Mesenchymal stem cell (in vitro differentiated cells and primary cell): ENCODE measurements at regions not wholly inside any gene's neighbourhood (a gene's known extent, or its start where the extent isn't known, plus 50 kb on each side); places are given as distances from the start of the nearest gene placed in this dataset.
"Not testable (repeated sequence)": the region's sequence is repeated elsewhere in the genome, so short reads cannot be mapped to it uniquely, and the experiment has no call there.

ENCODE experiments used
- DNase-seq: peaks from one replicate; pipeline ENCODE4 v3.0.0-alpha.2; 2013
- H2AFZ ChIP-seq: one replicate; pipeline ENCODE4 v1.6.1; 2013; ENCODE audit warnings: low read depth, mild to moderate bottlenecking, control low read depth, inconsistent platforms, low read length, moderate library complexity
- H2AK5ac ChIP-seq: 2 replicates; pipeline ENCODE4 v1.6.1; 2013; ENCODE audit warnings: low read length, moderate library complexity, mild to moderate bottlenecking, inconsistent platforms; ENCODE audit not compliant: severe bottlenecking
- H2BK120ac ChIP-seq: one replicate; pipeline ENCODE4 v1.6.1; 2013; ENCODE audit warnings: low read depth, mild to moderate bottlenecking, inconsistent platforms, low read length, moderate library complexity
- H2BK12ac ChIP-seq, 2 experiments: one replicate each; pipeline ENCODE4 v1.6.1; 2013; ENCODE audit warnings: inconsistent platforms in 2 of 2, low read length in 2 of 2, mild to moderate bottlenecking in 2 of 2, moderate library complexity in 2 of 2, control low read depth in 1 of 2
- H2BK15ac ChIP-seq: one replicate; pipeline ENCODE4 v1.6.1; 2013; ENCODE audit warnings: mild to moderate bottlenecking, low read depth, inconsistent platforms; ENCODE audit not compliant: poor library complexity, severe bottlenecking
- H2BK5ac ChIP-seq: 2 replicates; pipeline ENCODE4 v1.6.1; 2013; ENCODE audit warnings: low read depth, mild to moderate bottlenecking, low read length, control low read depth, inconsistent platforms; ENCODE audit not compliant: poor library complexity, severe bottlenecking
- H3K14ac ChIP-seq, 2 experiments: one replicate each; pipeline ENCODE4 v1.6.1; 2013; ENCODE audit warnings: inconsistent platforms in 2 of 2, low read length in 2 of 2, control low read depth in 1 of 2, mild to moderate bottlenecking in 1 of 2, moderate library complexity in 1 of 2
- H3K18ac ChIP-seq, 2 experiments: one replicate each; pipeline ENCODE4 v1.6.1; 2013; ENCODE audit warnings: inconsistent platforms in 2 of 2, low read length in 2 of 2, control low read depth in 1 of 2, low read depth in 1 of 2, mild to moderate bottlenecking in 1 of 2
- H3K23ac ChIP-seq, 2 experiments: one replicate each; pipeline ENCODE4 v1.6.1; 2013; ENCODE audit warnings: inconsistent platforms in 2 of 2, low read length in 2 of 2, mild to moderate bottlenecking in 2 of 2, moderate library complexity in 2 of 2, control low read depth in 1 of 2
- H3K27ac ChIP-seq: 2 replicates; pipeline ENCODE4 v1.5.1; 2013; ENCODE audit warnings: mild to moderate bottlenecking, moderate library complexity, low read length, control low read depth, inconsistent platforms; ENCODE audit not compliant: poor library complexity, severe bottlenecking
- H3K27me3 ChIP-seq, 2 experiments: 2 replicates each; pipeline versions ENCODE4 v1.6.1 to v1.7.0; 2013; ENCODE audit warnings: low read length in 2 of 2, mild to moderate bottlenecking in 2 of 2, moderate library complexity in 2 of 2, control low read depth in 1 of 2, inconsistent platforms in 1 of 2; ENCODE audit not compliant: control insufficient read depth in 1 of 2, insufficient read depth in 1 of 2
- H3K36me3 ChIP-seq, 2 experiments: 2 replicates each; pipeline versions ENCODE4 v1.6.1 to v1.7.0; 2013; ENCODE audit warnings: low read length in 2 of 2, control low read depth in 1 of 2, inconsistent platforms in 1 of 2, low read depth in 1 of 2, mild to moderate bottlenecking in 1 of 2; ENCODE audit not compliant: insufficient read depth in 2 of 2, control insufficient read depth in 1 of 2
- H3K4ac ChIP-seq, 2 experiments: one replicate each; pipeline ENCODE4 v1.6.1; 2013; ENCODE audit warnings: inconsistent platforms in 2 of 2, low read length in 2 of 2, mild to moderate bottlenecking in 2 of 2, moderate library complexity in 2 of 2, control low read depth in 1 of 2, low read depth in 1 of 2
- H3K4me1 ChIP-seq: 2 replicates; pipeline ENCODE4 v1.6.1; 2013; ENCODE audit warnings: low read depth, low read length, control low read depth; ENCODE audit not compliant: control insufficient read depth, insufficient read depth
- H3K4me2 ChIP-seq: 2 replicates; pipeline ENCODE4 v1.6.1; 2013; ENCODE audit warnings: low read length, mild to moderate bottlenecking, inconsistent platforms; ENCODE audit not compliant: poor library complexity, severe bottlenecking
- H3K4me3 ChIP-seq, 2 experiments: 2 replicates each; pipeline versions ENCODE4 v1.5.1 to v1.7.0; 2013; ENCODE audit warnings: low read length in 2 of 2, mild to moderate bottlenecking in 2 of 2, control low read depth in 1 of 2, low read depth in 1 of 2; ENCODE audit not compliant: insufficient read depth in 1 of 2
- H3K79me1 ChIP-seq: replicated peaks from 2 replicates; pipeline ENCODE4 v1.6.1; 2013; ENCODE audit warnings: mild to moderate bottlenecking, control low read depth, low read length, inconsistent platforms; ENCODE audit not compliant: poor library complexity, severe bottlenecking
- H3K9ac ChIP-seq: 2 replicates; pipeline ENCODE4 v1.7.0; 2013; ENCODE audit warnings: mild to moderate bottlenecking, low read length, moderate library complexity
- H3K9me3 ChIP-seq: 2 replicates; pipeline ENCODE4 v1.7.0; 2013; ENCODE audit warnings: mild to moderate bottlenecking, low read length; ENCODE audit not compliant: control insufficient read depth
- H4K8ac ChIP-seq: one replicate; pipeline ENCODE4 v1.6.1; 2013; ENCODE audit warnings: inconsistent platforms, mild to moderate bottlenecking, low read length, moderate library complexity
- H4K91ac ChIP-seq: one replicate; pipeline ENCODE4 v1.6.1; 2013; ENCODE audit warnings: mild to moderate bottlenecking, low read length, inconsistent platforms
- WGBS: methylation state at CpG from one replicate; pipeline ENCODE4 v1.1.7; 2013; ENCODE audit warnings: mixed read lengths; 5-methylcytosine and 5-hydroxymethylcytosine counted together

- H3K27me3 ChIP-seq, H3K4ac ChIP-seq, H3K27ac ChIP-seq, DNase-seq, H3K4me3 ChIP-seq, H4K91ac ChIP-seq, H2AFZ ChIP-seq, H4K8ac ChIP-seq, H3K9me3 ChIP-seq, H3K14ac ChIP-seq, H2BK5ac ChIP-seq, H3K36me3 ChIP-seq, H3K79me1 ChIP-seq, H3K18ac ChIP-seq, H2AK5ac ChIP-seq, H2BK15ac ChIP-seq, H3K4me2 ChIP-seq, H3K9ac ChIP-seq, H2BK120ac ChIP-seq, H2BK12ac ChIP-seq, H3K23ac ChIP-seq, H3K4me1 ChIP-seq: not testable (repeated sequence)
- WGBS = 74% methylated on average over 3 of the region's 4 CpGs
These were observed 948.7 kb upstream of the FOXG1 start for GRCh38 chr14:27817746-27818430.

- not testable (repeated sequence) for H3K36me3 ChIP-seq, H3K4me1 ChIP-seq, H2AK5ac ChIP-seq, H3K9me3 ChIP-seq, H2BK12ac ChIP-seq, H3K27ac ChIP-seq, H2BK15ac ChIP-seq, H3K14ac ChIP-seq, H3K18ac ChIP-seq, H2BK120ac ChIP-seq, H4K91ac ChIP-seq, H3K23ac ChIP-seq, H3K4me3 ChIP-seq, H4K8ac ChIP-seq, H2AFZ ChIP-seq, H3K4ac ChIP-seq, H3K27me3 ChIP-seq, DNase-seq, H2BK5ac ChIP-seq, H3K79me1 ChIP-seq, H3K9ac ChIP-seq, H3K4me2 ChIP-seq
- 52% methylated on average over 2 of the region's 4 CpGs for WGBS
These were observed 940.4 kb upstream of the FOXG1 start for GRCh38 chr14:27826149-27826548.

- not testable (repeated sequence) for H2BK15ac ChIP-seq, H3K18ac ChIP-seq, H3K36me3 ChIP-seq, H4K8ac ChIP-seq, H3K27me3 ChIP-seq, H3K4me3 ChIP-seq, H2AFZ ChIP-seq, H3K4ac ChIP-seq, H3K9me3 ChIP-seq, H2BK5ac ChIP-seq, H3K23ac ChIP-seq, H3K79me1 ChIP-seq, H3K27ac ChIP-seq, H2BK12ac ChIP-seq, H2AK5ac ChIP-seq, H3K14ac ChIP-seq, H2BK120ac ChIP-seq, H3K9ac ChIP-seq, H4K91ac ChIP-seq, H3K4me2 ChIP-seq, H3K4me1 ChIP-seq, DNase-seq
- 62% methylated on average over 1 of the region's 3 CpGs for WGBS
These were observed 934.6 kb upstream of the FOXG1 start for GRCh38 chr14:27831978-27832377.

GRCh38 chr14:27833001-27833400 lies 933.6 kb upstream of the FOXG1 start:
- H3K18ac ChIP-seq, H3K4me1 ChIP-seq, H3K4me2 ChIP-seq, H3K14ac ChIP-seq, H2BK15ac ChIP-seq, H3K27me3 ChIP-seq, H3K79me1 ChIP-seq, H2AK5ac ChIP-seq, H3K23ac ChIP-seq, H3K4ac ChIP-seq, H2BK120ac ChIP-seq, H4K91ac ChIP-seq, H2BK5ac ChIP-seq, H2AFZ ChIP-seq, H3K9ac ChIP-seq, H3K27ac ChIP-seq, H2BK12ac ChIP-seq, DNase-seq, H4K8ac ChIP-seq, H3K4me3 ChIP-seq, H3K9me3 ChIP-seq, H3K36me3 ChIP-seq: not testable (repeated sequence)
- WGBS = 30% methylated on average over 2 of the region's 5 CpGs
